Suprapubic skin (tissue), 4 donors: ENCODE measurements at regions not wholly inside any gene's neighbourhood (a gene's known extent, or its start where the extent isn't known, plus 50 kb on each side); places are given as distances from the start of the nearest gene placed in this dataset.
A peak's percentile ranks its signal among the peaks of the same experiment; 100 is the strongest.

ENCODE experiments used
- DNase-seq, 2 donors: peaks; one replicate each; pipeline ENCODE4 v3.0.0-alpha.2; 2019; ENCODE audit warnings: low spot score in 2 of 2
- H3K27ac ChIP-seq: fragments of 200-600 bp; sonication (generic); one replicate; pipeline ENCODE4 v1.5.1; 2019
- H3K27me3 ChIP-seq: fragments of 200-600 bp; sonication (generic); one replicate; pipeline ENCODE4 v1.5.1; 2019
- H3K36me3 ChIP-seq: fragments of 200-600 bp; sonication (generic); one replicate; pipeline ENCODE4 v1.5.1; 2019
- H3K4me1 ChIP-seq: fragments of 200-600 bp; sonication (generic); one replicate; pipeline ENCODE4 v1.5.1; 2019
- H3K4me3 ChIP-seq: fragments of 200-600 bp; sonication (generic); one replicate; pipeline ENCODE4 v1.5.1; 2019; ENCODE audit warnings: mild to moderate bottlenecking
- H3K9me3 ChIP-seq: fragments of 200-600 bp; sonication (generic); one replicate; pipeline ENCODE4 v1.5.1; 2019
- EP300 ChIP-seq: sonication (generic); formaldehyde crosslinking; IDR thresholded peaks from one replicate; pipeline ENCODE4 v1.6.1; 2017; ENCODE audit warnings: antibody characterized with exemption
- POLR2A ChIP-seq, 2 donors: fragments of 450-650 bp; IDR thresholded peaks; one replicate each; pipeline ENCODE4 v1.6.1; 2017; ENCODE audit warnings: antibody characterized with exemption in 2 of 2, mild to moderate bottlenecking in 2 of 2, moderate library complexity in 2 of 2
- POLR2AphosphoS5 ChIP-seq, 3 donors: sonication (generic); formaldehyde crosslinking; IDR thresholded peaks; one replicate each; pipeline ENCODE4 v1.6.1; 2017; ENCODE audit warnings: antibody characterized with exemption in 3 of 3
- WGBS: methylation state at CpG from one replicate; pipeline ENCODE4 v1.1.5; 2018; 5-methylcytosine and 5-hydroxymethylcytosine counted together
- TF ChIP-seq, protein P1 (sequence below), 2 donors: fragments of 200-600 bp in 1 of 2; fragments of 450-650 bp in 1 of 2; sonication (generic) in 1 of 2; IDR thresholded peaks; one replicate each; pipeline ENCODE4 v1.5.1; 2016 to 2019; ENCODE audit warnings: antibody characterized with exemption in 2 of 2, mild to moderate bottlenecking in 1 of 2, moderate library complexity in 1 of 2

GRCh38 chr14:62126879-62127478, 364.8 kb downstream of the SNAPC1 start:
- H3K9me3 ChIP-seq, result no peaks in the 10 kb centered on the region
- TF ChIP-seq, protein P1, sequence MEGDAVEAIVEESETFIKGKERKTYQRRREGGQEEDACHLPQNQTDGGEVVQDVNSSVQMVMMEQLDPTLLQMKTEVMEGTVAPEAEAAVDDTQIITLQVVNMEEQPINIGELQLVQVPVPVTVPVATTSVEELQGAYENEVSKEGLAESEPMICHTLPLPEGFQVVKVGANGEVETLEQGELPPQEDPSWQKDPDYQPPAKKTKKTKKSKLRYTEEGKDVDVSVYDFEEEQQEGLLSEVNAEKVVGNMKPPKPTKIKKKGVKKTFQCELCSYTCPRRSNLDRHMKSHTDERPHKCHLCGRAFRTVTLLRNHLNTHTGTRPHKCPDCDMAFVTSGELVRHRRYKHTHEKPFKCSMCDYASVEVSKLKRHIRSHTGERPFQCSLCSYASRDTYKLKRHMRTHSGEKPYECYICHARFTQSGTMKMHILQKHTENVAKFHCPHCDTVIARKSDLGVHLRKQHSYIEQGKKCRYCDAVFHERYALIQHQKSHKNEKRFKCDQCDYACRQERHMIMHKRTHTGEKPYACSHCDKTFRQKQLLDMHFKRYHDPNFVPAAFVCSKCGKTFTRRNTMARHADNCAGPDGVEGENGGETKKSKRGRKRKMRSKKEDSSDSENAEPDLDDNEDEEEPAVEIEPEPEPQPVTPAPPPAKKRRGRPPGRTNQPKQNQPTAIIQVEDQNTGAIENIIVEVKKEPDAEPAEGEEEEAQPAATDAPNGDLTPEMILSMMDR (IDR thresholded peaks at IDR 0.05), result peak; percentile 14 to 65
- TF ChIP-seq POLR2A (IDR thresholded peaks at IDR 0.05), result no peak
- H3K36me3 ChIP-seq, result no peaks in the 10 kb centered on the region
- DNase-seq, result no peak
- peaks cover 25% of the 10 kb centered on the region for H3K27me3 ChIP-seq
- peaks cover 5% of the 10 kb centered on the region for H3K4me1 ChIP-seq
- no peak overlapping the region for H3K4me3 ChIP-seq
- no peak overlapping the region for H3K27ac ChIP-seq
- WGBS, result 13% methylated on average over 7 of the region's 7 CpGs

DNA sequence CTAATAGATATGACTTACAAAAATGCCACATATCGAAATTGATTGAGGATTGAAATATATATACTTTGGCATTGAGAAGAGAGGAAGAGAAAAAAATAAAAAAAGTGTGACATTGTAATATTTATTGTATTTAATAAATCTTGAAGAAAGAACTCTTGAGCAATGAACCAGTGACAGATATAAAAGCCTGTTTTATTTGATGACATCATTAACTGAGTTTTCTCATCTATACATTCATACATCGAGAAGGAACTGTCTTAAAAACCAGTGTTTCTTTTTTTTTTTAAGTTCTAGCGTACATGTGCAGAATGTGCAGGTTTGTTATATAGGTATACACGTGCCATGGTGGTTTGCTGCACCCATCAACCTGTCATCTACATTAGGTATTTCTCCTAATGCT, 368.2 kb downstream of the SNAPC1 start:
- Histone ChIP-seq H3K9me3 (no peaks in the 10 kb centered on the region), H3K27me3 (peaks cover 20% of the 10 kb centered on the region), H3K36me3 (no peaks in the 10 kb centered on the region), H3K4me1 (peaks cover 9% of the 10 kb centered on the region), H3K4me3 (no peak overlapping the region), H3K27ac (no peak overlapping the region)
- WGBS, result 88% methylated on average over 4 of the region's 4 CpGs
- TF ChIP-seq EP300 (no peak), POLR2AphosphoS5 (IDR thresholded peaks at IDR 0.05) (no peak), POLR2A (IDR thresholded peaks at IDR 0.05) (no peak)
- TF ChIP-seq, protein P1 (IDR thresholded peaks at IDR 0.05), result no peak
- no peak for DNase-seq

DNA sequence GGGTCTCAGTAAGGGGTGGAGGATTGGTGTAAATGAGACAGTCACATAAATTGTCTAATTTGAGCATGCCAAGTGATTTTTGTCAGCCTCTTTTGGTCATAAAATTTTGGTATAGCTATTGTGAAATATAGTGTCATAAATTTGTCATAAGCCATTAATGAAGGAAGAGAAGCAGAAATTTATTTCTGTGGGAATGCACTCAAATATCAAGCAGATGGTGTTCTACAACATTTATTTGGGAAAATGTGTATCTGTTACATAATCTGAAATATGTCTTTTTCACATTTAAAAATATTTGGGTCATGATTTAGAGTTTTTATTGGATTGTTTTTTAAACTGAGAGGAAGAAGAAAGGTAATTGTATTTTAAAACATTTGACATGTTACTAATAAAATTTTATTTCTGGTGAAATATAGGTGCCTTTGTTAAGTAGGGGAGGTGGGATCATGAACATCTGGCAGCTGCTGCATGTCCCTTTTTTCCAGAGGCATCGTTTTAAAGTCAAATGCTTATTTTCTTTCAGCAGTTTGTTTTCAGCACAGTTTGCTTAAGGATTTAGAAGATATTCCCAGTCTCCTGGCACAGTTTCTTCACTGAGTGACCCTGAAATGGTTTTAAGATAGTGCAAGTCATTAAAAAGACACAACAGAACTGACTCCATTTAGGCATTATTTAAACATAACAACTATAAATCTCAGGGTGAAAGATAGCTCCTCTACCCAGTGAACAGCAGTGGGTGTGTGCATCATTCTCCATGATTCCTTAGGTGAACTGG, 371.7 kb downstream of the SNAPC1 start:
- peaks cover 4% of the 10 kb centered on the region for H3K4me1 ChIP-seq
- H3K36me3 ChIP-seq, result no peaks in the 10 kb centered on the region
- H3K9me3 ChIP-seq, result no peaks in the 10 kb centered on the region
- no peak for DNase-seq
- 7% methylated on average over 1 of the region's 1 CpG for WGBS
- no peak overlapping the region for H3K27ac ChIP-seq
- no peak overlapping the region for H3K4me3 ChIP-seq
- TF ChIP-seq, protein P1 (IDR thresholded peaks at IDR 0.05), result no peak
- peaks cover 10% of the 10 kb centered on the region for H3K27me3 ChIP-seq

DNA sequence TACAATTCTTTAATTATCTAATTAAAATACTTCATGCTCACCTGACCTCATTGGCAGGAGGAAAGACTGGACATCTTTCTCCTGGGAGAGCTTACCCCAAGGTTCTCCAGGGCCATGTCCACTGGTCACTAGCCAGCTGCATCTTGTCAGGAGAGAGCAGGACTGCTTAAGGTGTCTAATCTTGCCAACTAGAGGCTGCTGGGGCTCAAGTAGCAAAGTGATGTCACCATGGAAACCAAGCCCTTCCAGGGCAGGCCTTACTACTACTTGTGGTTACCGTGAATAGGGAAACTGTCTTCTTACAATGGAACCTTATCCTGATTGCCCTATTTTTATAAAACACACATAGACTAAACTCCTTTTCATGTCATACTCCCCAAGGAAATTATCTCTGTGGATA, 376.4 kb downstream of the SNAPC1 start:
- TF ChIP-seq, protein P1 (IDR thresholded peaks at IDR 0.05), result no peak
- TF ChIP-seq POLR2A (IDR thresholded peaks at IDR 0.05) (no peak), POLR2AphosphoS5 (IDR thresholded peaks at IDR 0.05) (no peak), EP300 (no peak)
- WGBS, result 41% methylated on average over 1 of the region's 1 CpG
- Histone ChIP-seq H3K27ac (no peak overlapping the region), H3K9me3 (no peaks in the 10 kb centered on the region), H3K4me3 (no peak overlapping the region), H3K4me1 (peaks cover 4% of the 10 kb centered on the region), H3K27me3 (peaks cover 2% of the 10 kb centered on the region), H3K36me3 (no peaks in the 10 kb centered on the region)
- DNase-seq, result no peak

GRCh38 chr14:62141139-62141538, 378.9 kb downstream of the SNAPC1 start:
- H3K27me3 ChIP-seq, result no peaks in the 10 kb centered on the region
- H3K36me3 ChIP-seq, result no peaks in the 10 kb centered on the region
- DNase-seq, result no peak
- H3K9me3 ChIP-seq, result no peaks in the 10 kb centered on the region
- no peak overlapping the region for H3K4me3 ChIP-seq
- H3K27ac ChIP-seq, result no peak overlapping the region
- H3K4me1 ChIP-seq, result no peaks in the 10 kb centered on the region
- WGBS, result 67% methylated on average over 2 of the region's 2 CpGs
- TF ChIP-seq, protein P1 (IDR thresholded peaks at IDR 0.05), result no peak
- TF ChIP-seq POLR2AphosphoS5 (IDR thresholded peaks at IDR 0.05), result no peak
- no peak for TF ChIP-seq POLR2A (IDR thresholded peaks at IDR 0.05)
- no peak for TF ChIP-seq EP300
